Glutamatergic neuron (in vitro differentiated cells): ENCODE measurements at regions not wholly inside any gene's neighbourhood (a gene's known extent, or its start where the extent isn't known, plus 50 kb on each side); places are given as distances from the start of the nearest gene placed in this dataset.

Experiments
- DNase-seq: peaks from one replicate; pipeline ENCODE4 v3.0.0; 2022
- H3K27ac Mint-ChIP-seq: one replicate; pipeline ENCODE4 v1.8.0; 2020; ENCODE audit warnings: mild to moderate bottlenecking, mixed read lengths, inconsistent platforms; ENCODE audit not compliant: unreplicated experiment
- H3K27me3 Mint-ChIP-seq: one replicate; pipeline ENCODE4 v1.8.0; 2020; ENCODE audit warnings: mild to moderate bottlenecking, moderate library complexity, mixed read lengths, inconsistent platforms; ENCODE audit not compliant: unreplicated experiment
- H3K36me3 Mint-ChIP-seq: one replicate; pipeline ENCODE4 v1.8.0; 2020; ENCODE audit warnings: mild to moderate bottlenecking, mixed read lengths, inconsistent platforms; ENCODE audit not compliant: unreplicated experiment
- H3K4me1 Mint-ChIP-seq: one replicate; pipeline ENCODE4 v1.8.0; 2020; ENCODE audit warnings: mild to moderate bottlenecking, low read depth, mixed read lengths, inconsistent platforms; ENCODE audit not compliant: unreplicated experiment
- H3K4me3 Mint-ChIP-seq: one replicate; pipeline ENCODE4 v1.8.0; 2020; ENCODE audit warnings: mild to moderate bottlenecking, mixed read lengths, inconsistent platforms; ENCODE audit not compliant: unreplicated experiment
- H3K9me3 Mint-ChIP-seq: one replicate; pipeline ENCODE4 v1.8.0; 2020; ENCODE audit warnings: mild to moderate bottlenecking, moderate library complexity, mixed read lengths, inconsistent platforms; ENCODE audit not compliant: unreplicated experiment
- CTCF ChIP-seq: fragments of 200-600 bp; sonication (generic); IDR thresholded peaks from one replicate; pipeline ENCODE4 v1.5.0; 2021; ENCODE audit not compliant: partially characterized antibody, unreplicated experiment

DNA sequence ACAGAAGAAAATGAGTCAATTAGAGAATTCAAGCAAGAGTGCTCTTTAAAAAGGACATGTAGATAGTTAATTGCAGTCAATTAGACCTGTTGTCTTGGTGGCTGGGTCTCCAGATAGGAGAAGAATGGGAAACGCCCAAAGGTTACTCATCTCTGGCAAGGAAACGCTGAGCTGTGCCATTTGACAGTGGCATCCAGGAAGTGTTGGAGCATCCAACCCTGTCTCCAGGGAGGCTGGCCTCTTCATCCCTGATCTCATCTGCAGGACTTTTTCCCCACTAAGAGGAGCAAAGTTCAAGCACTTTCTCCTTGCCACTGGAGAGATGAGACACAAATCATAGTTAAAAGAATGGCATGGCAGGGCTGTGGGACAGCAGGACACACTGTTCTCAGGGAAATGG is 111.7 kb upstream of the MSX2 start:
- H3K9me3 Mint-ChIP-seq, result peaks cover 3% of the 10 kb centered on the region
- peaks cover 4% of the 10 kb centered on the region for H3K36me3 Mint-ChIP-seq
- TF ChIP-seq CTCF, result no peak
- no peaks in the 10 kb centered on the region for H3K4me1 Mint-ChIP-seq
- no peak for DNase-seq
- H3K27me3 Mint-ChIP-seq, result peaks cover 5% of the 10 kb centered on the region
- no peak overlapping the region for H3K27ac Mint-ChIP-seq
- no peak overlapping the region for H3K4me3 Mint-ChIP-seq

GRCh38 chr5:174614500-174615135 is 109.8 kb upstream of the MSX2 start:
- no peaks in the 10 kb centered on the region for H3K4me1 Mint-ChIP-seq
- no peak overlapping the region for H3K4me3 Mint-ChIP-seq
- no peak overlapping the region for H3K27ac Mint-ChIP-seq
- H3K36me3 Mint-ChIP-seq, result peaks cover 4% of the 10 kb centered on the region
- TF ChIP-seq CTCF, result no peak
- H3K9me3 Mint-ChIP-seq, result peaks cover 5% of the 10 kb centered on the region
- no peak for DNase-seq
- peaks cover 5% of the 10 kb centered on the region for H3K27me3 Mint-ChIP-seq

DNA sequence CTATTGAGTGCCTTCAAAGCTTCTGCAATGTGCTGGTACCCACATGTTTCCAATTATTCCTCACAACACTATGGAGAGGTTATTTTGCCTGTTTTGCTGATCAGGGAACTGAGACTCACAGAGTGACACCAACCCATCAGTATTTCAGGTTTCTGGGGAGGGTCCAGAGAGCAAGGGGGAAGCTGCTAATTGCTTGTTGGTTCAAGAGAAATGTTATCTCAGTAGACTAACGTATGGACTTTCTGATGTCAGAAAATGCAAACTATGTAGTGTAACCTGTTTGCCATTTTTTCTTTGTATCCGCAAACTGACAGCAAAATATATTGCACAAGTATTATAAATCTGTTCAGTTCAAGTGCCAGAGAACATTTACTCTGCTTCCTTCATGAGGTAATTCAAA is 108.3 kb upstream of the MSX2 start:
- Mint-ChIP-seq H3K4me1 (no peaks in the 10 kb centered on the region), H3K27ac (no peak overlapping the region), H3K36me3 (peaks cover 4% of the 10 kb centered on the region), H3K4me3 (no peak overlapping the region), H3K9me3 (peaks cover 4% of the 10 kb centered on the region), H3K27me3 (peaks cover 5% of the 10 kb centered on the region)
- DNase-seq, result no peak
- no peak for TF ChIP-seq CTCF

- no peak for TF ChIP-seq CTCF
- no peak for DNase-seq
- no peaks in the 10 kb centered on the region for H3K4me1 Mint-ChIP-seq
- H3K36me3 Mint-ChIP-seq, result peaks cover 4% of the 10 kb centered on the region
- H3K27ac Mint-ChIP-seq, result no peak overlapping the region
- H3K9me3 Mint-ChIP-seq, result peaks cover 4% of the 10 kb centered on the region
- peaks cover 5% of the 10 kb centered on the region for H3K27me3 Mint-ChIP-seq
- H3K4me3 Mint-ChIP-seq, result no peak overlapping the region
These were observed 107.1 kb upstream of the MSX2 start for GRCh38 chr5:174617285-174617684.

DNA sequence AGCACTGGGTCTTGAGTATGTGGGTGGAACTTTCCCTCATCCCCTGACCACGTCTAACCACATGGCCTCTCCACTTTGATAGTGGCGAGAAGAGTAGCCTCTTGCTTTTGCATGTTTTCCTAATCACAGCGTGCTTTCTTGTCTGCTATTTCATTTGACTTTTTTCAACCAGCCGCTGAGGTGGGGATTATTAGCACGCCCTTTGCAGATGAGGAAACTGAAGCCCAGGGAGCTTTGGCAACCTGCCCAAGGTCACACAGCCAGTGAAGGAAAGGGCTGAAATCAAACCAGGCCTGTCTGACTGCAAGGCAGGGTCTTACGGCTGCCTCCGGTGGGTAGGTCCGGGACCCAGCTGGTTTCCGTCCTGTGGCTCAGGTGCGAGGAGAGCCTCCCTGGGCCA is 106.5 kb upstream of the MSX2 start:
- no peaks in the 10 kb centered on the region for H3K4me1 Mint-ChIP-seq
- peaks cover 4% of the 10 kb centered on the region for H3K36me3 Mint-ChIP-seq
- H3K4me3 Mint-ChIP-seq, result no peak overlapping the region
- no peak overlapping the region for H3K27ac Mint-ChIP-seq
- peaks cover 5% of the 10 kb centered on the region for H3K27me3 Mint-ChIP-seq
- TF ChIP-seq CTCF, result no peak
- no peak for DNase-seq
- peaks cover 4% of the 10 kb centered on the region for H3K9me3 Mint-ChIP-seq
